Adipocyte (in vitro differentiated cells): ENCODE measurements at regions not wholly inside any gene's neighbourhood (a gene's known extent, or its start where the extent isn't known, plus 50 kb on each side); places are given as distances from the start of the nearest gene placed in this dataset.

Experiments
- DNase-seq: peaks from one replicate; pipeline ENCODE4 v3.0.0-alpha.2; 2015; ENCODE audit warnings: low read depth
- H3K27me3 ChIP-seq: replicated peaks from 2 replicates; pipeline ENCODE4 v1.7.0; 2013; ENCODE audit warnings: mild to moderate bottlenecking, low read length, moderate library complexity; ENCODE audit not compliant: control insufficient read depth, insufficient read depth
- H3K36me3 ChIP-seq: 2 replicates; pipeline ENCODE4 v1.7.0; 2013; ENCODE audit warnings: low read length, mild to moderate bottlenecking, moderate library complexity; ENCODE audit not compliant: control insufficient read depth, insufficient read depth, severe bottlenecking
- H3K4me1 ChIP-seq: 2 replicates; pipeline ENCODE4 v1.7.0; 2013; ENCODE audit warnings: mild to moderate bottlenecking, low read length, moderate library complexity; ENCODE audit not compliant: control insufficient read depth, insufficient read depth
- H3K4me3 ChIP-seq: 2 replicates; pipeline ENCODE4 v1.7.0; 2013; ENCODE audit warnings: mild to moderate bottlenecking, low read length, moderate library complexity
- H3K9ac ChIP-seq: 2 replicates; pipeline ENCODE4 v1.7.0; 2013; ENCODE audit warnings: mild to moderate bottlenecking, low read length, moderate library complexity
- H3K9me3 ChIP-seq: 2 replicates; pipeline ENCODE4 v1.7.0; 2013; ENCODE audit warnings: mild to moderate bottlenecking, low read length, moderate library complexity; ENCODE audit not compliant: control insufficient read depth

DNA sequence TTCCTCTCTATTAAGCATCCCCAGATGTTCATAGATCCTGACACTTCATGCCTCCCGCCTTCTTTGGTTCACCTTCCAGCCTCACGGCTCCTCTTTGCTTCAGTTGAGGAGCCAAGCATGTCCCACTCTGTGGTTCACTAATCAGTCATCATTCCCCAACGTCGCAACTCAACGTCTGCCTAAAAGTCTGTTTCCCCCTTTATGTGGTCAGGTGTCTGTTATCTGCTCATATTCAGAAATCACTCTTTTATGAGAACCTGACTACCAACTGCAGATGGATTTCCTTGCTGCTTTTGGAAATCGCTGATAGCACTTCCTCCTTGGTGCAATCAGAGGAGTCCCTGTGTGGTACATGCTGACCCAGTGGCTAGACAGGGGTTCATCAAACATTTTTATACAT, 94.1 kb upstream of the VANGL1 start:
- H3K36me3 ChIP-seq, result no peaks in the 10 kb centered on the region
- H3K4me1 ChIP-seq, result peaks cover 50% of the 10 kb centered on the region
- no peak overlapping the region for H3K4me3 ChIP-seq
- no peaks in the 10 kb centered on the region for H3K9me3 ChIP-seq
- no peaks in the 10 kb centered on the region for H3K27me3 ChIP-seq
- H3K9ac ChIP-seq, result no peak overlapping the region
- DNase-seq, result no peak

DNA sequence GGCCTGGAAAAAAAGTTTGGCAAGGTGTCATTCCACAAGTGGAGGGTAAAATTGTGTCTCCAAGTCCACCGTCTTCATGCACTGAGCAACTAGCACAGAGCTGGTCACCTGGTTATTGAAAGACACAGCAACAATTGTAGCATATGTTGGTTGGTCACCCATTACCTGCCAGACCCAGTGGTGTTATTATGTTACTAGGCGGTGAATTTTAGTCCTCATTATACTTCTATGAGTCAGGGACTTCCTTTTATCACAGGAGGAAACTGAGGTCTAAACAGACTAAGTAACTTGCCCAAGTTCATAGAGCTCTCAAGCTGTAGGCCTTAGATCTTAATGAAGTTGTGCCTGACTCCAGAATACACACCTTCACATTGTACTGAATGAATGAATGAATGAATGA, 94.9 kb upstream of the VANGL1 start:
- H3K36me3 ChIP-seq, result no peaks in the 10 kb centered on the region
- no peaks in the 10 kb centered on the region for H3K9me3 ChIP-seq
- peaks cover 49% of the 10 kb centered on the region for H3K4me1 ChIP-seq
- H3K9ac ChIP-seq, result peak overlapping the region; percentile 59
- no peaks in the 10 kb centered on the region for H3K27me3 ChIP-seq
- no peak for DNase-seq
- H3K4me3 ChIP-seq, result no peak overlapping the region

- Histone ChIP-seq H3K4me1 (peaks cover 41% of the 10 kb centered on the region), H3K4me3 (no peak overlapping the region), H3K9me3 (no peaks in the 10 kb centered on the region), H3K9ac (peak overlapping the region; percentile 60), H3K27me3 (no peaks in the 10 kb centered on the region), H3K36me3 (no peaks in the 10 kb centered on the region)
- DNase-seq, result peak; percentile 86
These were observed 95.7 kb upstream of the VANGL1 start for GRCh38 chr1:115545791-115546733.

DNA sequence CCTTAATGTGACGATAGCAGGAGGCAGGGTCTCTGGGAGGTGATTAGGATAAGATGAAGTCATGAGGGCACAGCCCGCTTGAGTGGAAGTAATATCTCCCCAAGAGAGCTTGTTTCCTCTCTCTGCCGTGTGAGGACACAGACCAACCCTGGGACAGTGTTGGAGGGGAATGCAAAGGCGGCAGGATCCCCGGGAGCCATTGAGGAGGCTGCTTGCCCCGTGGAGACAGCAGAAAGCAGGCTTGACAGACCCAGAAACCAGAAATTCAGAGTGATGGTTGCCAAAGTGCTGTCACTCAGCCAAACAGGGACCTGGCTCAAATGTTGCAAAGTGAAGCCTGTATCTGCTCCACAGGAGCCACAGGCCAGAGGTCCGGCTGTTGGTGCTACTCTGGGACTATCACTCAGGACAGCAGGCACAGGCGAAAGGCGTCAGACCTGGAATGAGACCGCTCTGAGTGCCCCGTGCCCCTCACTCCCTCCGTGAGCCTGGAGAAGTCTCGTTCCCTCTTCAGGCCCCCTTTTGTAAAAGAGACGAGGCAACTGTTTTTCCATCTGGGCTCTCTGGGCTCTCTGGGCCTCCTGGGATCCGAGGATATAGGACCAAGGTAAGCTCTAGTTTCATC, 96.6 kb upstream of the VANGL1 start:
- H3K36me3 ChIP-seq, result no peaks in the 10 kb centered on the region
- H3K9ac ChIP-seq, result peak overlapping the region; percentile 60
- H3K4me1 ChIP-seq, result peaks cover 37% of the 10 kb centered on the region
- no peaks in the 10 kb centered on the region for H3K9me3 ChIP-seq
- no peak for DNase-seq
- no peak overlapping the region for H3K4me3 ChIP-seq
- H3K27me3 ChIP-seq, result no peaks in the 10 kb centered on the region

DNA sequence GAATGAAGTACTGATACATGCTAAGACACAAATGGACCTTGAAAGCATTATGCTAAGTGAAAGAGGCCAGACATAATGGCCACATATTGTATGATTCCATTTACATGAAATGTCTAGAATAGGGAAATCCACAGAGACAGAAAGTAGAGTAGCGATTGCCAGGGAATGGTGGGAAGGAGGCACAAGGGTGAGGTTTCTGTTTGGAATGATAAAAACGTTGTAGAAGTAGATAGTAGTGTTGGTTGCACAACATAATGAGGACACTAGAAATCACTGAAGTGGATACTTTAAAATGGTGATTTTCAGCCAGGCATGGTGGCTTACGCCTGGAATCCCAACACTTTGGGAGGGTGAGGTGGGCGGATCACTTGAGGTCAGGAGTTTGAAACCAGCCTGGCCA, 97.6 kb upstream of the VANGL1 start:
- Histone ChIP-seq H3K27me3 (no peaks in the 10 kb centered on the region), H3K9ac (no peak overlapping the region), H3K36me3 (no peaks in the 10 kb centered on the region), H3K4me3 (no peak overlapping the region), H3K9me3 (no peaks in the 10 kb centered on the region), H3K4me1 (peaks cover 47% of the 10 kb centered on the region)
- no peak for DNase-seq

GRCh38 chr1:115543247-115543646, 98.5 kb upstream of the VANGL1 start:
- DNase-seq, result no peak
- peaks cover 56% of the 10 kb centered on the region for H3K4me1 ChIP-seq
- H3K36me3 ChIP-seq, result no peaks in the 10 kb centered on the region
- no peak overlapping the region for H3K9ac ChIP-seq
- no peak overlapping the region for H3K4me3 ChIP-seq
- H3K9me3 ChIP-seq, result no peaks in the 10 kb centered on the region
- no peaks in the 10 kb centered on the region for H3K27me3 ChIP-seq

- peaks cover 45% of the 10 kb centered on the region for H3K4me1 ChIP-seq
- no peaks in the 10 kb centered on the region for H3K27me3 ChIP-seq
- H3K36me3 ChIP-seq, result no peaks in the 10 kb centered on the region
- peak overlapping the region; percentile 64 for H3K4me3 ChIP-seq
- peak overlapping the region; percentile 59 for H3K9ac ChIP-seq
- DNase-seq, result no peak
- no peaks in the 10 kb centered on the region for H3K9me3 ChIP-seq
These were observed 102.0 kb upstream of the VANGL1 start for GRCh38 chr1:115539736-115540135.

DNA sequence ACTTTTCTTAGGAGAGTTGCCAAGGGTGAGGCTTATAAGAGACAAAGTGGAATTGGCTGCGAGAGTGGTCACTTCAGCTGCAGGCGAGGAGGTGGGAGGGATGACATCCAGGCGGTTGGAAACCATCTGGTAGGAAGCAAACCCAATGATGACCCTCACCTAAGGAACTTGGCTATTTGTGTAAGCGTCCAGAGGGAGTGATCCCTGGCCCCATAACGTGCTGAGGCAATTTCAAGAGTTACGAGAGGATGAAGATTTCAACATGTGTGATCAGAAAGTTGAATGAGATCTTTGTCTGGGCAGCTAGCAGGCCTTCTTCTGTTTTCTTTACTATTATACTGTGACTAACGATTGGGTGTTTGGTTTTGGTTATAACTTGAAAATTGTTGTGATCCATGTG, 102.7 kb upstream of the VANGL1 start:
- Histone ChIP-seq H3K9ac (peak overlapping the region; percentile 59), H3K4me1 (peaks cover 43% of the 10 kb centered on the region), H3K36me3 (no peaks in the 10 kb centered on the region), H3K27me3 (no peaks in the 10 kb centered on the region), H3K4me3 (peak overlapping the region; percentile 64), H3K9me3 (no peaks in the 10 kb centered on the region)
- peak; percentile 47 for DNase-seq

DNA sequence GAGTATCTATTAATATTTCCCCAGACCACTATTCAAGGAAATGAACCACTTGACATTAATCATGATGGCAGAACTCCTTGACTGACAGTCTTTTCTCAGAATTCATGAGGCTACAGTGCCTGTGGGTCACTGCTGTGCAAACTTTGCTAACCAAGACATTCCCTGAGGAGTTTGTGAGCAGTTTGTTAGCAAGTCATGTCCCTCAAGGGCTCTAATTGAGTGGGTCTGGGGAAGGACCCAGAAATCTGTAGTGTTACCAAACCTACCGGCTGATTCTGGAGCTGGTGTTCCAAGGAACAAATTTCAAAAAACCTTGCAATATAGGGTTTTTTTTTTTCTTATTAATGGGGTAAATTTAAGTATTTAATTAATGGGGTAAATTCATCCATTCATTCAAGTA, 103.2 kb upstream of the VANGL1 start:
- peak overlapping the region; percentile 64 for H3K4me3 ChIP-seq
- no peaks in the 10 kb centered on the region for H3K36me3 ChIP-seq
- H3K27me3 ChIP-seq, result no peaks in the 10 kb centered on the region
- peaks cover 38% of the 10 kb centered on the region for H3K4me1 ChIP-seq
- H3K9me3 ChIP-seq, result no peaks in the 10 kb centered on the region
- DNase-seq, result no peak
- peak overlapping the region; percentile 46 for H3K9ac ChIP-seq

GRCh38 chr1:115537415-115537814, 104.4 kb upstream of the VANGL1 start:
- H3K9me3 ChIP-seq, result no peaks in the 10 kb centered on the region
- no peak overlapping the region for H3K9ac ChIP-seq
- H3K36me3 ChIP-seq, result no peaks in the 10 kb centered on the region
- H3K4me1 ChIP-seq, result peaks cover 38% of the 10 kb centered on the region
- no peak for DNase-seq
- H3K27me3 ChIP-seq, result no peaks in the 10 kb centered on the region
- no peak overlapping the region for H3K4me3 ChIP-seq

DNA sequence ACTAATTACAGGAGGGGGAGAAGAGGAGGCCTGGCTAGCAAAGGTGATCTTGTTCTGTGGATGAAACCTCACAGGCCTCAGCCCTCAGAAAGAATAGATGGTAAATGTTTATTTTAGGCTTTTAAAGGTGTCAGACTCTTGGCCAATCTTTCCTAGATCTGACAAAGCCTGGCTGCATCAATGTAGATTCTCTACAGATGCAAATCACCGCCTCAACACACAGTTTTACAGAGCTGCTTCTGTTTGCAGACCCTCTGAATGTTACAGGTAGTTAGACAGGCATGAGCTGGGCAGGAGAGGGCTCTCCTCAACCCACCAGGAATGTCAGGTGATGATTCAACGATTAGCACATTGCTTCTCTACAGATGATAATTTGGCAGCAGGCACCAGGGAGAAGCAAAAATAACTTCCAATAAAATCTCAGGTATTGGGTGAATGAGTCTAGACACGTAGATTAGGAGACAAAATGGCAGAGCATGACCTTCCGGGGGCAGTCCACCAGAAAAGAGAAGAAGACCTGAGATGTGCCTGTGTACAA, 105.4 kb upstream of the VANGL1 start:
- Histone ChIP-seq H3K36me3 (no peaks in the 10 kb centered on the region), H3K27me3 (no peaks in the 10 kb centered on the region), H3K4me3 (no peak overlapping the region), H3K9me3 (no peaks in the 10 kb centered on the region), H3K4me1 (peaks cover 46% of the 10 kb centered on the region), H3K9ac (no peak overlapping the region)
- DNase-seq, result no peak
